ENCODE measurements at regions not wholly inside any gene's neighbourhood (a gene's known extent, or its start where the extent isn't known, plus 50 kb on each side); places are given as distances from the start of the nearest gene placed in this dataset.

- no peak for TF ChIP-seq CTCF (conservative IDR thresholded peaks at IDR 0.05 in 1 of 2, IDR thresholded peaks at IDR 0.05 in 1 of 2; ENCODE audit: extremely low read depth in 1 of 2, insufficient read depth in 1 of 2, low read depth in 1 of 2, low read length in 2 of 2)
- TF ChIP-seq EZH2 (IDR thresholded peaks at IDR 0.05; ENCODE audit: borderline replicate concordance, low read length): no peak
These were observed 1077.6 kb downstream of the FAM133A start for GRCh38 chrX:94751611-94752010.
